ENCODE measurements at regions not wholly inside any gene's neighbourhood (a gene's known extent, or its start where the extent isn't known, plus 50 kb on each side); places are given as distances from the start of the nearest gene placed in this dataset.

DNA sequence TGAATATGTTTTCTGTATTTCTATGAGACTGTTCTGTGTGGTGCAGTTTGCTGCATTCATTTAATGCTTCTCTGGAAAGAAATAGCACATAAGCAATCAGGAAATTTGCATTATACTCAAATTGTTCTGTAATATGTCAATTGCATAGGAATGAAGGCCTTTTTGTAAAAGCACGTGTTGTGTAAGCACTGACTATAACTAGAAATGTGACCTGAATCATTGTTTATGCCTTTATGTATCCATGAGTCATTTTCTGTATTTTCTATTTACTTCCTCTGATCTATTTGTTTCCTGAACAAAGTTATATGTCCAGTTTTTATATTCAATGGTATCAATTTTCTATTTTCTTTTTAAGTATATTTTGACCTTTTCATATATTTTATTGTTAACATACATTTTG lies 1455.3 kb downstream of the GRIK2 start:
- TF ChIP-seq RAD21 (IDR thresholded peaks at IDR 0.05 in 1 of 2, conservative IDR thresholded peaks at IDR 0.05 in 1 of 2; ENCODE audit: low read depth in 2 of 2, low read length in 2 of 2) (no peak), CTCF (IDR thresholded peaks at IDR 0.05; ENCODE audit: control extremely low read depth in 1 of 3, insufficient read depth in 1 of 3, low read depth in 1 of 3, low read length in 3 of 3) (no peak), RFX5 (IDR thresholded peaks at IDR 0.05; ENCODE audit: borderline replicate concordance, low read depth, low read length) (no peak), GABPA (IDR thresholded peaks at IDR 0.05; ENCODE audit: borderline replicate concordance, insufficient read depth, low read length) (no peak), YY1 (IDR thresholded peaks at IDR 0.05; ENCODE audit: low read depth, low read length) (no peak), CHD2 (IDR thresholded peaks at IDR 0.05; ENCODE audit: low read length) (no peak), EZH2 (IDR thresholded peaks at IDR 0.05; ENCODE audit: low read depth, low read length, severe bottlenecking) (no peak), POLR2A (IDR thresholded peaks at IDR 0.05; ENCODE audit: control extremely low read depth in 1 of 2, low read depth in 2 of 2, low read length in 2 of 2) (no peak), SP1 (IDR thresholded peaks at IDR 0.05; ENCODE audit: low read depth, low read length) (no peak), TAF1 (IDR thresholded peaks at IDR 0.05; ENCODE audit: low read depth, low read length) (no peak), TCF12 (IDR thresholded peaks at IDR 0.05; ENCODE audit: low read depth, low read length) (no peak)

All from H1 (cell line).